GM18867 (cell line): ENCODE measurements at regions not wholly inside any gene's neighbourhood (a gene's known extent, or its start where the extent isn't known, plus 50 kb on each side); places are given as distances from the start of the nearest gene placed in this dataset.
"Not testable (repeated sequence)": the region's sequence is repeated elsewhere in the genome, so short reads cannot be mapped to it uniquely, and the experiment has no call there.

Experiments used
- ATAC-seq: cut with Tn5 transposase; IDR thresholded peaks from one replicate; pipeline ENCODE4 v1.9.1; 2021; ENCODE audit warnings: mild to moderate bottlenecking, moderate library complexity; ENCODE audit not compliant: unreplicated experiment

- ATAC-seq = no peak
Measured at GRCh38 chr5:174608631-174609097, 115.7 kb upstream of the MSX2 start.

GRCh38 chr5:174609116-174609515 is 115.3 kb upstream of the MSX2 start:
- no peak for ATAC-seq

- no peak for ATAC-seq
Measured at GRCh38 chr5:174610968-174611367, 113.4 kb upstream of the MSX2 start.

- ATAC-seq = no peak
Measured at GRCh38 chr5:174612686-174613085, 111.7 kb upstream of the MSX2 start.

- ATAC-seq = no peak
Measured at GRCh38 chr5:174614500-174615135, 109.8 kb upstream of the MSX2 start.

GRCh38 chr5:174616036-174616435 is 108.3 kb upstream of the MSX2 start:
- no peak for ATAC-seq

GRCh38 chr5:174617285-174617684 is 107.1 kb upstream of the MSX2 start:
- no peak for ATAC-seq

- ATAC-seq = no peak
Measured at GRCh38 chr5:174617910-174618309, 106.5 kb upstream of the MSX2 start.

GRCh38 chr5:174618589-174618988 is 105.8 kb upstream of the MSX2 start:
- no peak for ATAC-seq

- no peak for ATAC-seq
Measured at GRCh38 chr5:174622067-174622466, 102.3 kb upstream of the MSX2 start.

GRCh38 chr5:174623018-174623417 is 101.4 kb upstream of the MSX2 start:
- no peak for ATAC-seq

GRCh38 chr5:174623433-174624019 is 100.9 kb upstream of the MSX2 start:
- no peak for ATAC-seq

GRCh38 chr5:174624733-174625522 is 99.5 kb upstream of the MSX2 start:
- ATAC-seq = no peak

GRCh38 chr5:174625591-174626350 is 98.6 kb upstream of the MSX2 start:
- ATAC-seq = no peak

GRCh38 chr5:174626369-174626920 is 97.9 kb upstream of the MSX2 start:
- no peak for ATAC-seq

- ATAC-seq = no peak
Measured at GRCh38 chr5:174636094-174636493, 88.3 kb upstream of the MSX2 start.

- ATAC-seq = no peak
Measured at GRCh38 chr5:174642816-174643405, 81.5 kb upstream of the MSX2 start.

GRCh38 chr5:174644436-174644835 is 79.9 kb upstream of the MSX2 start:
- no peak for ATAC-seq

- no peak for ATAC-seq
Measured at GRCh38 chr5:174644923-174645322, 79.5 kb upstream of the MSX2 start.

- no peak for ATAC-seq
Measured at GRCh38 chr5:174645677-174646076, 78.7 kb upstream of the MSX2 start.

GRCh38 chr5:174648618-174649017 is 75.8 kb upstream of the MSX2 start:
- ATAC-seq = not testable (repeated sequence)
